HCT116 (cell line): ENCODE measurements at regions not wholly inside any gene's neighbourhood (a gene's known extent, or its start where the extent isn't known, plus 50 kb on each side); places are given as distances from the start of the nearest gene placed in this dataset.
A peak's percentile ranks its signal among the peaks of the same experiment; 100 is the strongest.

Source experiments
- ATAC-seq: fragments of 200-7000 bp; cut with Tn5 transposase; 2 replicates; pipeline ENCODE4 v1.9.1; 2020; ENCODE audit warnings: mild to moderate bottlenecking, moderate library complexity
- BruUV-seq: library from RNA; stranded (reverse); fragments of 400-500 nt; replicated peaks from 2 replicates; lab custom pipeline; 2021; lab: Mats Ljungman, UMichigan
- CTCF ChIA-PET: fragments of 300-600 bp; sonication (Branson Sonifier 250); formaldehyde crosslinking; loops from one replicate; lab custom pipeline; 2021; ENCODE audit warnings: antibody characterized with exemption; lab: Charles Lee
- POLR2A ChIA-PET: fragments of 300-600, 350-600 bp; sonication (Branson Sonifier 250); formaldehyde crosslinking; loops from one replicate; lab custom pipeline; 2021; ENCODE audit warnings: antibody characterized with exemption; lab: Charles Lee
- RAD21 ChIA-PET, 2 experiments: fragments of 300-600 bp; sonication (Branson Sonifier 250); formaldehyde crosslinking; loops; one replicate each; lab custom pipeline; 2023; ENCODE audit warnings: low total read pairs in 2 of 2; ENCODE audit not compliant: uncharacterized antibody in 2 of 2, unreplicated experiment in 2 of 2, low non-redundant PET in 1 of 2; lab: Charles Lee
- DNase-seq: peaks from one replicate; pipeline ENCODE4 v3.0.0-alpha.2; 2010; ENCODE audit warnings: low read depth, low spot score
- H2AFZ ChIP-seq: fragments of 200-600 bp; shearing (Covaris generic), sonication (generic); 2 replicates; pipeline ENCODE4 v1.6.1; 2017; ENCODE audit warnings: low read depth, mixed run types, mixed read lengths, antibody characterized with exemption, low read length; ENCODE audit not compliant: poor library complexity, severe bottlenecking
- H3K27ac ChIP-seq: 2 replicates; pipeline ENCODE4 v1.5.1; 2012; ENCODE audit warnings: low read depth, low read length
- H3K27me3 ChIP-seq: fragments of 200-600 bp; sonication (generic); 2 replicates; pipeline ENCODE4 v1.6.1; 2016; ENCODE audit warnings: mixed run types, low read length, mixed read lengths; ENCODE audit not compliant: insufficient read depth
- H3K36me3 ChIP-seq, 2 experiments: fragments of 200-500 bp in 1 of 2; fragments of 200-600 bp in 1 of 2; sonication (Bioruptor generic) in 1 of 2; sonication (generic) in 1 of 2; 2 replicates each; pipeline versions ENCODE4 v1.5.1 to v1.6.1; 2014 to 2016; ENCODE audit warnings: low read length in 2 of 2, inconsistent platforms in 1 of 2, mixed read lengths in 1 of 2, mixed run types in 1 of 2; ENCODE audit not compliant: insufficient read depth in 2 of 2, control insufficient read depth in 1 of 2
- H3K4me1 ChIP-seq, 2 experiments: fragments of 200-600 bp in 1 of 2; sonication (generic) in 1 of 2; 2 replicates each; pipeline versions ENCODE4 v1.5.1 to v1.6.1; 2012 to 2017; ENCODE audit warnings: low read length in 2 of 2, inconsistent platforms in 1 of 2, mild to moderate bottlenecking in 1 of 2, mixed read lengths in 1 of 2, mixed run types in 1 of 2, moderate library complexity in 1 of 2; ENCODE audit not compliant: insufficient read depth in 2 of 2, control insufficient read depth in 1 of 2
- H3K4me2 ChIP-seq: fragments of 200-600 bp; sonication (generic); 2 replicates; pipeline ENCODE4 v1.6.1; 2017; ENCODE audit warnings: mixed run types, low read length, mixed read lengths
- H3K4me3 ChIP-seq, 2 experiments: fragments of 200-600 bp in 1 of 2; sonication (generic) in 1 of 2; replicated peaks in 1 of 2; 2 replicates each; pipeline ENCODE4 v1.5.1; 2011 to 2016; ENCODE audit warnings: low read length in 2 of 2, control low read depth in 1 of 2, low read depth in 1 of 2, mild to moderate bottlenecking in 1 of 2, mixed read lengths in 1 of 2, mixed run types in 1 of 2
- H3K79me2 ChIP-seq: fragments of 200-600 bp; sonication (generic); 2 replicates; pipeline ENCODE4 v1.6.1; 2017; ENCODE audit warnings: mild to moderate bottlenecking, mixed run types, low read length, moderate library complexity, mixed read lengths; ENCODE audit not compliant: insufficient read depth
- H3K9ac ChIP-seq: fragments of 200-600 bp; sonication (generic); 2 replicates; pipeline ENCODE4 v1.6.1; 2016; ENCODE audit warnings: low read length, mixed read lengths
- H3K9me2 ChIP-seq: fragments of 200-600 bp; sonication (generic), shearing (Covaris generic); 2 replicates; pipeline ENCODE4 v1.6.1; 2017; ENCODE audit warnings: mixed run types, mild to moderate bottlenecking, moderate library complexity; ENCODE audit not compliant: insufficient read depth
- H3K9me3 ChIP-seq, 2 experiments: fragments of 200-500 bp in 1 of 2; fragments of 200-600 bp in 1 of 2; sonication (Bioruptor generic) in 1 of 2; sonication (generic) in 1 of 2; 2 replicates each; pipeline ENCODE4 v1.6.1; 2014 to 2017; ENCODE audit warnings: low read length in 2 of 2, mixed read lengths in 2 of 2, inconsistent platforms in 1 of 2, low read depth in 1 of 2, mild to moderate bottlenecking in 1 of 2, mixed run types in 1 of 2, moderate library complexity in 1 of 2; ENCODE audit not compliant: control insufficient read depth in 1 of 2, insufficient read depth in 1 of 2
- H4K20me1 ChIP-seq: fragments of 200-600 bp; sonication (generic), shearing (Covaris generic); 2 replicates; pipeline ENCODE4 v1.6.1; 2017; ENCODE audit warnings: mixed run types, mild to moderate bottlenecking, moderate library complexity; ENCODE audit not compliant: insufficient read depth
- ATF3 ChIP-seq: IDR thresholded peaks from 2 replicates; pipeline ENCODE4 v1.6.1; 2012
- EGR1 ChIP-seq: IDR thresholded peaks from 2 replicates; pipeline ENCODE4 v1.6.1; 2012; ENCODE audit warnings: low read depth
- ELF1 ChIP-seq: IDR thresholded peaks from 2 replicates; pipeline ENCODE4 v1.6.1; 2012; ENCODE audit warnings: low read depth, borderline replicate concordance
- EZH2 ChIP-seq: fragments of 200-600 bp; sonication (generic); IDR thresholded peaks from 2 replicates; pipeline ENCODE4 v1.6.1; 2017; ENCODE audit warnings: antibody characterized with exemption, mixed run types
- EZH2phosphoT487 ChIP-seq: fragments of 200-600 bp; IDR thresholded peaks from 2 replicates; pipeline ENCODE4 v1.6.1; 2018; ENCODE audit warnings: antibody characterized with exemption, borderline replicate concordance
- TCF7L2 ChIP-seq: IDR thresholded peaks from 2 replicates; pipeline ENCODE4 v1.7.0; 2011; ENCODE audit warnings: borderline replicate concordance, inconsistent platforms; ENCODE audit not compliant: insufficient read depth, insufficient read length; ENCODE audit errors: extremely low read depth
- ZFX ChIP-seq: fragments of 450-650 bp; IDR thresholded peaks from 2 replicates; pipeline ENCODE4 v1.6.1; 2017
- ZNF274 ChIP-seq: fragments of 200-500 bp; sonication (Bioruptor generic); IDR thresholded peaks from 2 replicates; pipeline ENCODE4 v1.6.1; 2014; ENCODE audit warnings: mild to moderate bottlenecking, low read depth, low read length, inconsistent platforms
- intact Hi-C: fragments of 100-400 bp; cut with micrococcal nuclease; formaldehyde crosslinking; loops from 2 replicates; pipeline ENCODE4 v1.10.0; 2022
- TF ChIP-seq, protein P1 (sequence below), 3 experiments: fragments of 200-600 bp in 1 of 3; sonication (generic) in 1 of 3; IDR thresholded peaks in 2 of 3; conservative IDR thresholded peaks in 1 of 3; 2 replicates each; pipeline ENCODE4 v1.5.1; 2012 to 2017; ENCODE audit warnings: low read depth in 2 of 3, low read length in 2 of 3, antibody characterized with exemption in 1 of 3, borderline replicate concordance in 1 of 3, control low read depth in 1 of 3, mild to moderate bottlenecking in 1 of 3, mixed read lengths in 1 of 3, mixed run types in 1 of 3, moderate library complexity in 1 of 3; ENCODE audit not compliant: insufficient read depth in 1 of 3
- TF ChIP-seq, protein P2 (sequence below): IDR thresholded peaks from 2 replicates; pipeline ENCODE4 v1.6.1; 2012; ENCODE audit warnings: low read depth

GRCh38 chr16:85546585-85547447, 66.3 kb upstream of the GSE1 start:
- no peaks in the 10 kb centered on the region; the same call in 1 of the 2 replicates for H4K20me1 ChIP-seq
- no peak overlapping the region for H3K9ac ChIP-seq
- no peaks in the 10 kb centered on the region for H3K36me3 ChIP-seq
- no peak overlapping the region for H2AFZ ChIP-seq
- DNase-seq (no peak), ATAC-seq (peak; percentile 33; the same call in 1 of the 2 replicates)
- no peaks in the 10 kb centered on the region for H3K9me2 ChIP-seq
- peaks cover 7 to 19% of the 10 kb centered on the region in 2 experiments; a peak in 3 of 4 replicates for H3K4me1 ChIP-seq
- H3K27me3 ChIP-seq: no peaks in the 10 kb centered on the region
- ChIA-PET RAD21 (no interaction called here), POLR2A (no interaction called here), CTCF (no interaction called here)
- no peaks in the 10 kb centered on the region for H3K79me2 ChIP-seq
- intact Hi-C loops: no loop called here
- H3K4me3 ChIP-seq: no peak overlapping the region
- no peaks in the 10 kb centered on the region for H3K9me3 ChIP-seq
- H3K4me2 ChIP-seq: no peak overlapping the region
- H3K27ac ChIP-seq: no peak overlapping the region
- no TSS peak for BruUV-seq
- TF ChIP-seq TCF7L2 (no peak), EZH2phosphoT487 (no peak)
- TF ChIP-seq, protein P1, sequence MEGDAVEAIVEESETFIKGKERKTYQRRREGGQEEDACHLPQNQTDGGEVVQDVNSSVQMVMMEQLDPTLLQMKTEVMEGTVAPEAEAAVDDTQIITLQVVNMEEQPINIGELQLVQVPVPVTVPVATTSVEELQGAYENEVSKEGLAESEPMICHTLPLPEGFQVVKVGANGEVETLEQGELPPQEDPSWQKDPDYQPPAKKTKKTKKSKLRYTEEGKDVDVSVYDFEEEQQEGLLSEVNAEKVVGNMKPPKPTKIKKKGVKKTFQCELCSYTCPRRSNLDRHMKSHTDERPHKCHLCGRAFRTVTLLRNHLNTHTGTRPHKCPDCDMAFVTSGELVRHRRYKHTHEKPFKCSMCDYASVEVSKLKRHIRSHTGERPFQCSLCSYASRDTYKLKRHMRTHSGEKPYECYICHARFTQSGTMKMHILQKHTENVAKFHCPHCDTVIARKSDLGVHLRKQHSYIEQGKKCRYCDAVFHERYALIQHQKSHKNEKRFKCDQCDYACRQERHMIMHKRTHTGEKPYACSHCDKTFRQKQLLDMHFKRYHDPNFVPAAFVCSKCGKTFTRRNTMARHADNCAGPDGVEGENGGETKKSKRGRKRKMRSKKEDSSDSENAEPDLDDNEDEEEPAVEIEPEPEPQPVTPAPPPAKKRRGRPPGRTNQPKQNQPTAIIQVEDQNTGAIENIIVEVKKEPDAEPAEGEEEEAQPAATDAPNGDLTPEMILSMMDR (IDR thresholded peaks at IDR 0.05 in 2 of 3, conservative IDR thresholded peaks at IDR 0.05 in 1 of 3; ENCODE audit: borderline replicate concordance in 1 of 3, insufficient read depth in 1 of 3, low read depth in 2 of 3, low read length in 2 of 3): 0 out of 6 replicates have a peak, but pooled peaks of 1 of the 3 experiments have one; percentile 9

- ATAC-seq: no peak
- H3K36me3 ChIP-seq: no peaks in the 10 kb centered on the region
- no peak for DNase-seq
- H3K27me3 ChIP-seq: no peaks in the 10 kb centered on the region
- H3K9me3 ChIP-seq: no peaks in the 10 kb centered on the region
- no peak overlapping the region for H3K4me3 ChIP-seq
- H3K4me1 ChIP-seq: peaks cover 14 to 28% of the 10 kb centered on the region in 2 experiments
- no peaks in the 10 kb centered on the region for H3K79me2 ChIP-seq
- no peak overlapping the region for H2AFZ ChIP-seq
- H3K9me2 ChIP-seq: no peaks in the 10 kb centered on the region
- ChIA-PET RAD21 (no interaction called here), POLR2A (interaction anchor here (0.8 kb wide), 1 partner anchor 64 kb away, joined by 6 read pairs; no protein-coding TSS in a partner anchor), CTCF (no interaction called here)
- H3K9ac ChIP-seq: no peak overlapping the region
- no peaks in the 10 kb centered on the region; the same call in 1 of the 2 replicates for H4K20me1 ChIP-seq
- intact Hi-C loops: no loop called here
- no peak overlapping the region for H3K4me2 ChIP-seq
- no peak overlapping the region for H3K27ac ChIP-seq
- no TSS peak for BruUV-seq
- TF ChIP-seq ZFX (no peak), ATF3 (no peak), EZH2 (no peak), ZNF274 (no peak), EGR1 (no peak), ELF1 (no peak)
- TF ChIP-seq, protein P2, sequence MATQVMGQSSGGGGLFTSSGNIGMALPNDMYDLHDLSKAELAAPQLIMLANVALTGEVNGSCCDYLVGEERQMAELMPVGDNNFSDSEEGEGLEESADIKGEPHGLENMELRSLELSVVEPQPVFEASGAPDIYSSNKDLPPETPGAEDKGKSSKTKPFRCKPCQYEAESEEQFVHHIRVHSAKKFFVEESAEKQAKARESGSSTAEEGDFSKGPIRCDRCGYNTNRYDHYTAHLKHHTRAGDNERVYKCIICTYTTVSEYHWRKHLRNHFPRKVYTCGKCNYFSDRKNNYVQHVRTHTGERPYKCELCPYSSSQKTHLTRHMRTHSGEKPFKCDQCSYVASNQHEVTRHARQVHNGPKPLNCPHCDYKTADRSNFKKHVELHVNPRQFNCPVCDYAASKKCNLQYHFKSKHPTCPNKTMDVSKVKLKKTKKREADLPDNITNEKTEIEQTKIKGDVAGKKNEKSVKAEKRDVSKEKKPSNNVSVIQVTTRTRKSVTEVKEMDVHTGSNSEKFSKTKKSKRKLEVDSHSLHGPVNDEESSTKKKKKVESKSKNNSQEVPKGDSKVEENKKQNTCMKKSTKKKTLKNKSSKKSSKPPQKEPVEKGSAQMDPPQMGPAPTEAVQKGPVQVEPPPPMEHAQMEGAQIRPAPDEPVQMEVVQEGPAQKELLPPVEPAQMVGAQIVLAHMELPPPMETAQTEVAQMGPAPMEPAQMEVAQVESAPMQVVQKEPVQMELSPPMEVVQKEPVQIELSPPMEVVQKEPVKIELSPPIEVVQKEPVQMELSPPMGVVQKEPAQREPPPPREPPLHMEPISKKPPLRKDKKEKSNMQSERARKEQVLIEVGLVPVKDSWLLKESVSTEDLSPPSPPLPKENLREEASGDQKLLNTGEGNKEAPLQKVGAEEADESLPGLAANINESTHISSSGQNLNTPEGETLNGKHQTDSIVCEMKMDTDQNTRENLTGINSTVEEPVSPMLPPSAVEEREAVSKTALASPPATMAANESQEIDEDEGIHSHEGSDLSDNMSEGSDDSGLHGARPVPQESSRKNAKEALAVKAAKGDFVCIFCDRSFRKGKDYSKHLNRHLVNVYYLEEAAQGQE: no peak
These were observed 64.7 kb upstream of the GSE1 start for GRCh38 chr16:85548375-85548774.
